Parathyroid adenoma (tissue), 2 donors: ENCODE measurements at regions not wholly inside any gene's neighbourhood (a gene's known extent, or its start where the extent isn't known, plus 50 kb on each side); places are given as distances from the start of the nearest gene placed in this dataset.

Source experiments
- H2AFZ ChIP-seq: fragments of 300-600 bp; sonication (generic); one replicate; pipeline ENCODE4 v1.7.0; 2017; ENCODE audit warnings: antibody characterized with exemption, mild to moderate bottlenecking
- H3K27ac ChIP-seq: fragments of 300-600 bp; sonication (generic); one replicate; pipeline ENCODE4 v1.7.0; 2017
- H3K27me3 ChIP-seq: fragments of 300-600 bp; sonication (generic); one replicate; pipeline ENCODE4 v1.7.0; 2017; ENCODE audit warnings: low read length; ENCODE audit not compliant: control insufficient read depth, insufficient read depth
- H3K36me3 ChIP-seq: fragments of 300-600 bp; sonication (generic); one replicate; pipeline ENCODE4 v1.7.0; 2017; ENCODE audit warnings: low read length; ENCODE audit not compliant: control insufficient read depth, insufficient read depth
- H3K4me1 ChIP-seq: fragments of 300-600 bp; sonication (generic); one replicate; pipeline ENCODE4 v1.7.0; 2017; ENCODE audit warnings: control low read depth
- H3K4me2 ChIP-seq: fragments of 300-600 bp; sonication (generic); one replicate; pipeline ENCODE4 v1.7.0; 2017; ENCODE audit warnings: low read length
- H3K4me3 ChIP-seq: fragments of 300-600 bp; sonication (generic); one replicate; pipeline ENCODE4 v1.7.0; 2017; ENCODE audit warnings: low read depth, low read length
- H3K79me2 ChIP-seq: fragments of 300-600 bp; sonication (generic); one replicate; pipeline ENCODE4 v1.7.0; 2017; ENCODE audit warnings: control low read depth
- H3K9ac ChIP-seq: fragments of 300-600 bp; sonication (generic); one replicate; pipeline ENCODE4 v1.7.0; 2017; ENCODE audit warnings: mild to moderate bottlenecking
- H3K9me3 ChIP-seq: fragments of 300-600 bp; sonication (generic); one replicate; pipeline ENCODE4 v1.7.0; 2017; ENCODE audit warnings: low read length; ENCODE audit not compliant: control insufficient read depth
- CTCF ChIP-seq: fragments of 300-600 bp; sonication (generic); IDR thresholded peaks from one replicate; pipeline ENCODE4 v1.7.0; 2017; ENCODE audit warnings: antibody characterized with exemption, mild to moderate bottlenecking
- donor health status: primary hyperparathyroidism.

- Histone ChIP-seq H3K4me3 (no peak overlapping the region), H3K36me3 (no peaks in the 10 kb centered on the region), H3K9ac (no peak overlapping the region), H2AFZ (peak overlapping the region; percentile 41), H3K4me1 (no peaks in the 10 kb centered on the region), H3K79me2 (no peaks in the 10 kb centered on the region), H3K27ac (no peak overlapping the region), H3K9me3 (no peaks in the 10 kb centered on the region), H3K27me3 (no peaks in the 10 kb centered on the region), H3K4me2 (peak overlapping the region; percentile 58)
- TF ChIP-seq CTCF: peak; percentile 74
These were observed 54.1 kb upstream of the SAMD11 start for GRCh38 chr1:869499-870244.
